ENCODE measurements at regions not wholly inside any gene's neighbourhood (a gene's known extent, or its start where the extent isn't known, plus 50 kb on each side); places are given as distances from the start of the nearest gene placed in this dataset.

- no peak overlapping the region for H2AFZ ChIP-seq (ENCODE audit: low read depth)
- no peak overlapping the region for H3K27ac ChIP-seq
- H3K9ac ChIP-seq, result no peak overlapping the region
- no peaks in the 10 kb centered on the region for H3K27me3 ChIP-seq (ENCODE audit: insufficient read depth, low read depth)
- no peaks in the 10 kb centered on the region for H3K79me2 ChIP-seq (ENCODE audit: insufficient read depth, low read depth)
- no peak overlapping the region for H3K4me2 ChIP-seq
- no peaks in the 10 kb centered on the region for H4K20me1 ChIP-seq (ENCODE audit: insufficient read depth)
- H3K4me3 ChIP-seq (IDR thresholded peaks at IDR 0.05; ENCODE audit: insufficient read depth, low read depth, low read length), result no peak overlapping the region
- no peaks in the 10 kb centered on the region for H3K36me3 ChIP-seq (ENCODE audit: insufficient read depth)
- TF ChIP-seq CTCF (conservative IDR thresholded peaks at IDR 0.05; ENCODE audit: low read depth, low read length), result no peak
- H3K4me1 ChIP-seq (ENCODE audit: low read depth, poor library complexity, severe bottlenecking), result no peaks in the 10 kb centered on the region
These were observed 303.4 kb upstream of the C1orf174 start for GRCh38 chr1:4203501-4203900.

- no peak for TF ChIP-seq CTCF (conservative IDR thresholded peaks at IDR 0.05; ENCODE audit: low read depth, low read length)
- no peaks in the 10 kb centered on the region; the same call in 1 of the 2 replicates for H3K27me3 ChIP-seq (ENCODE audit: insufficient read depth, low read depth)
- H3K27ac ChIP-seq, result no peak overlapping the region
- H3K36me3 ChIP-seq (ENCODE audit: insufficient read depth), result no peaks in the 10 kb centered on the region
- no peak overlapping the region for H3K9ac ChIP-seq
- H3K4me1 ChIP-seq (ENCODE audit: low read depth, poor library complexity, severe bottlenecking), result no peaks in the 10 kb centered on the region
- H4K20me1 ChIP-seq (ENCODE audit: insufficient read depth), result no peaks in the 10 kb centered on the region
- H3K4me2 ChIP-seq, result no peak overlapping the region
- H3K4me3 ChIP-seq (IDR thresholded peaks at IDR 0.05; ENCODE audit: insufficient read depth, low read depth, low read length), result no peak overlapping the region
- H3K79me2 ChIP-seq (ENCODE audit: insufficient read depth, low read depth), result no peaks in the 10 kb centered on the region
- H2AFZ ChIP-seq (ENCODE audit: low read depth), result no peak overlapping the region
These were observed 307.1 kb upstream of the C1orf174 start for GRCh38 chr1:4207183-4207582.

GRCh38 chr1:4207842-4208692 lies 308.0 kb upstream of the C1orf174 start:
- H3K4me2 ChIP-seq, result no peak overlapping the region
- H3K36me3 ChIP-seq (ENCODE audit: insufficient read depth), result no peaks in the 10 kb centered on the region
- no peak for TF ChIP-seq CTCF (conservative IDR thresholded peaks at IDR 0.05; ENCODE audit: low read depth, low read length)
- no peak overlapping the region for H3K9ac ChIP-seq
- H3K27ac ChIP-seq, result no peak overlapping the region
- no peaks in the 10 kb centered on the region for H3K4me1 ChIP-seq (ENCODE audit: low read depth, poor library complexity, severe bottlenecking)
- H4K20me1 ChIP-seq (ENCODE audit: insufficient read depth), result no peaks in the 10 kb centered on the region
- H3K27me3 ChIP-seq (ENCODE audit: insufficient read depth, low read depth), result no peaks in the 10 kb centered on the region; the same call in 1 of the 2 replicates
- no peak overlapping the region for H3K4me3 ChIP-seq (IDR thresholded peaks at IDR 0.05; ENCODE audit: insufficient read depth, low read depth, low read length)
- H2AFZ ChIP-seq (ENCODE audit: low read depth), result no peak overlapping the region
- no peaks in the 10 kb centered on the region for H3K79me2 ChIP-seq (ENCODE audit: insufficient read depth, low read depth)

GRCh38 chr1:4210043-4210442 lies 310.0 kb upstream of the C1orf174 start:
- no peak overlapping the region for H3K4me3 ChIP-seq (IDR thresholded peaks at IDR 0.05; ENCODE audit: insufficient read depth, low read depth, low read length)
- H3K27ac ChIP-seq, result no peak overlapping the region
- no peak overlapping the region for H2AFZ ChIP-seq (ENCODE audit: low read depth)
- H4K20me1 ChIP-seq (ENCODE audit: insufficient read depth), result no peaks in the 10 kb centered on the region
- H3K9ac ChIP-seq, result no peak overlapping the region
- H3K27me3 ChIP-seq (ENCODE audit: insufficient read depth, low read depth), result no peaks in the 10 kb centered on the region; the same call in 1 of the 2 replicates
- no peak for TF ChIP-seq CTCF (conservative IDR thresholded peaks at IDR 0.05; ENCODE audit: low read depth, low read length)
- no peaks in the 10 kb centered on the region for H3K79me2 ChIP-seq (ENCODE audit: insufficient read depth, low read depth)
- no peak overlapping the region for H3K4me2 ChIP-seq
- no peaks in the 10 kb centered on the region for H3K4me1 ChIP-seq (ENCODE audit: low read depth, poor library complexity, severe bottlenecking)
- H3K36me3 ChIP-seq (ENCODE audit: insufficient read depth), result no peaks in the 10 kb centered on the region
